ENCODE measurements at regions not wholly inside any gene's neighbourhood (a gene's known extent, or its start where the extent isn't known, plus 50 kb on each side); places are given as distances from the start of the nearest gene placed in this dataset.
"Not testable (repeated sequence)": the region's sequence is repeated elsewhere in the genome, so short reads cannot be mapped to it uniquely, and the experiment has no call there.

- intact Hi-C loops (cut with micrococcal nuclease; ENCODE audit: unreplicated experiment), result no loop called here
- Histone ChIP-seq H3K4me2 (no peak overlapping the region), H3K27ac (no peak overlapping the region), H3K9me2 (ENCODE audit: insufficient read depth) (no peaks in the 10 kb centered on the region), H3K4me1 (replicated peaks; ENCODE audit: insufficient read depth) (no peaks in the 10 kb centered on the region), H4K20me1 (ENCODE audit: insufficient read depth) (no peaks in the 10 kb centered on the region), H3K79me2 (ENCODE audit: low read depth) (no peaks in the 10 kb centered on the region), H3K27me3 (ENCODE audit: insufficient read depth, low read depth) (no peaks in the 10 kb centered on the region), H3K9me3 (ENCODE audit: insufficient read depth, low read depth) (no peaks in the 10 kb centered on the region), H3F3A (ENCODE audit: insufficient read depth, low read depth) (no peaks in the 10 kb centered on the region), H3K4me3 (no peak overlapping the region), H3K36me3 (ENCODE audit: low read depth) (no peaks in the 10 kb centered on the region), H2AFZ (no peak overlapping the region)
- CTCF ChIA-PET, result no interaction called here
- POLR2A ChIA-PET (ENCODE audit: unreplicated experiment), result no interaction called here
- BruUV-seq (replicated peaks), result no TSS peak
- no peak for DNase-seq
- TF ChIP-seq, protein P1, sequence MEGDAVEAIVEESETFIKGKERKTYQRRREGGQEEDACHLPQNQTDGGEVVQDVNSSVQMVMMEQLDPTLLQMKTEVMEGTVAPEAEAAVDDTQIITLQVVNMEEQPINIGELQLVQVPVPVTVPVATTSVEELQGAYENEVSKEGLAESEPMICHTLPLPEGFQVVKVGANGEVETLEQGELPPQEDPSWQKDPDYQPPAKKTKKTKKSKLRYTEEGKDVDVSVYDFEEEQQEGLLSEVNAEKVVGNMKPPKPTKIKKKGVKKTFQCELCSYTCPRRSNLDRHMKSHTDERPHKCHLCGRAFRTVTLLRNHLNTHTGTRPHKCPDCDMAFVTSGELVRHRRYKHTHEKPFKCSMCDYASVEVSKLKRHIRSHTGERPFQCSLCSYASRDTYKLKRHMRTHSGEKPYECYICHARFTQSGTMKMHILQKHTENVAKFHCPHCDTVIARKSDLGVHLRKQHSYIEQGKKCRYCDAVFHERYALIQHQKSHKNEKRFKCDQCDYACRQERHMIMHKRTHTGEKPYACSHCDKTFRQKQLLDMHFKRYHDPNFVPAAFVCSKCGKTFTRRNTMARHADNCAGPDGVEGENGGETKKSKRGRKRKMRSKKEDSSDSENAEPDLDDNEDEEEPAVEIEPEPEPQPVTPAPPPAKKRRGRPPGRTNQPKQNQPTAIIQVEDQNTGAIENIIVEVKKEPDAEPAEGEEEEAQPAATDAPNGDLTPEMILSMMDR (conservative IDR thresholded peaks at IDR 0.05), result no peak
- TF ChIP-seq EZH2 (IDR thresholded peaks at IDR 0.05; ENCODE audit: low read depth), result no peak
These were observed 1226.7 kb downstream of the FLRT2 start for GRCh38 chr14:86756521-86757190.

GRCh38 chr14:86750488-86750887, 1220.5 kb downstream of the FLRT2 start:
- H3K9me2 ChIP-seq (ENCODE audit: insufficient read depth); H4K20me1 ChIP-seq (ENCODE audit: insufficient read depth); H3K9me3 ChIP-seq (ENCODE audit: insufficient read depth, low read depth); H2AFZ ChIP-seq; DNase-seq; H3K27me3 ChIP-seq (ENCODE audit: insufficient read depth, low read depth); BruUV-seq (replicated peaks); intact Hi-C loops (cut with micrococcal nuclease; ENCODE audit: unreplicated experiment); H3K4me2 ChIP-seq; H3K79me2 ChIP-seq (ENCODE audit: low read depth); H3K36me3 ChIP-seq (ENCODE audit: low read depth); POLR2A ChIA-PET (ENCODE audit: unreplicated experiment); H3F3A ChIP-seq (ENCODE audit: insufficient read depth, low read depth); H3K4me3 ChIP-seq; H3K27ac ChIP-seq; H3K4me1 ChIP-seq (replicated peaks; ENCODE audit: insufficient read depth); CTCF ChIA-PET: not testable (repeated sequence)

DNA sequence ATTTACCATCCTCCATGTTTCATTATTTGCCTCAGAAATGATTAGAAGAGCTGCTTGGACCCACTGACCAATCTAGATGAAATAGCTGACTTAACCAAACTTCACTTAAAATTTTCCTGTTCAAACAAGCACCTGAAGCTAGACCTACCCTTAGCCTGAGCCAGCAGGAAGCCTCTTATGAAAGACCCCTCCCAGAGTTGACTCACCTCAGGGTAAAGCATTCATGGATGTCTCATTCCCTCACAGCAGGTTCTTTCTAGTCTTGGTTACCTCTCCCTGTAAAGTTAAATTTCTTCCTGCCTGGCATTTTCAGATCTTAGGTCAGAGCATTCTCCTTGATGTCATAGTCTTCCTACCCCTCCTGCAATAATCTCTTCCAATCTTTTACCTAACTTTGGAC, 1209.8 kb downstream of the FLRT2 start:
- no peak overlapping the region for H2AFZ ChIP-seq
- no TSS peak for BruUV-seq (replicated peaks)
- CTCF ChIA-PET, result no interaction called here

DNA sequence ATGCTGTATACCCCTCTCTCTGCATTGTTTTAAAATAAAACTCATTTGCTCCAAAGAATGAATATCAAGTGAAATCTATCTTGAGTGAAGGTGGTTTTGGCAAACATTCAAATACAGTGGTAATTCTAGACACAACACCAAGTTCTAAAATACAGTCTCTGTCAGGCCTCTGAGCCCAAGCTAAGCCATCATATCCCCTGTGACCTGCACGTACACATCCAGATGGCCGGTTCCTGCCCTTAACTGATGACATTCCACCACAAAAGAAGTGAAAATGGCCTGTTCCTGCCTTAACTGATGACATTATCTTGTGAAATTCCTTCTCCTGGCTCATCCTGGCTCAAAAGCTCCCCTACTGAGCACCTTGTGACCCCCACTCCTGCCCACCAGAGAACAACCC, 1201.5 kb downstream of the FLRT2 start:
- H3K9me3 ChIP-seq (ENCODE audit: insufficient read depth, low read depth); H3K27ac ChIP-seq; H3K4me3 ChIP-seq; H3K4me1 ChIP-seq (replicated peaks; ENCODE audit: insufficient read depth); H3K27me3 ChIP-seq (ENCODE audit: insufficient read depth, low read depth); CTCF ChIA-PET; H3K9me2 ChIP-seq (ENCODE audit: insufficient read depth); H3F3A ChIP-seq (ENCODE audit: insufficient read depth, low read depth); H4K20me1 ChIP-seq (ENCODE audit: insufficient read depth); POLR2A ChIA-PET (ENCODE audit: unreplicated experiment); BruUV-seq (replicated peaks); intact Hi-C loops (cut with micrococcal nuclease; ENCODE audit: unreplicated experiment); H3K36me3 ChIP-seq (ENCODE audit: low read depth); H3K4me2 ChIP-seq; H2AFZ ChIP-seq; DNase-seq; H3K79me2 ChIP-seq (ENCODE audit: low read depth): not testable (repeated sequence)

More for the DNA sequence above, 1209.8 kb downstream of the FLRT2 start:
- no peaks in the 10 kb centered on the region for H3K27me3 ChIP-seq (ENCODE audit: insufficient read depth, low read depth)
- H3K9me3 ChIP-seq (ENCODE audit: insufficient read depth, low read depth), result no peaks in the 10 kb centered on the region
- no peaks in the 10 kb centered on the region for H3K36me3 ChIP-seq (ENCODE audit: low read depth)
- no peak overlapping the region for H3K4me2 ChIP-seq
- TF ChIP-seq, protein P1 (conservative IDR thresholded peaks at IDR 0.05), result no peak
- TF ChIP-seq EZH2 (IDR thresholded peaks at IDR 0.05; ENCODE audit: low read depth), result no peak
- intact Hi-C loops (cut with micrococcal nuclease; ENCODE audit: unreplicated experiment), result no loop called here
- H4K20me1 ChIP-seq (ENCODE audit: insufficient read depth), result no peaks in the 10 kb centered on the region
- no peak overlapping the region for H3K4me3 ChIP-seq
- no peaks in the 10 kb centered on the region for H3K4me1 ChIP-seq (replicated peaks; ENCODE audit: insufficient read depth)
- H3F3A ChIP-seq (ENCODE audit: insufficient read depth, low read depth), result no peaks in the 10 kb centered on the region
- no peaks in the 10 kb centered on the region for H3K79me2 ChIP-seq (ENCODE audit: low read depth)
- H3K27ac ChIP-seq, result no peak overlapping the region
- no peak for DNase-seq
- no peaks in the 10 kb centered on the region for H3K9me2 ChIP-seq (ENCODE audit: insufficient read depth)
- POLR2A ChIA-PET (ENCODE audit: unreplicated experiment), result no interaction called here

All from PC-9 (cell line).